IMR-90 (cell line): ENCODE measurements at regions not wholly inside any gene's neighbourhood (a gene's known extent, or its start where the extent isn't known, plus 50 kb on each side); places are given as distances from the start of the nearest gene placed in this dataset.

Experiments used
- ATAC-seq: fragments of 200-7000 bp; cut with Tn5 transposase; 2 replicates; pipeline ENCODE4 v1.9.1; 2020; ENCODE audit warnings: low read depth, mild to moderate bottlenecking, moderate library complexity
- BruUV-seq: library from RNA; stranded (reverse); fragments of 400-500 nt; replicated peaks from 2 replicates; lab custom pipeline; 2021; lab: Mats Ljungman, UMichigan
- CTCF ChIA-PET: fragments of 300-600 bp; formaldehyde crosslinking; extraction: SDS; loops from one replicate; lab custom pipeline; 2021; ENCODE audit warnings: antibody characterized with exemption; lab: Yijun Ruan, JAX
- POLR2A ChIA-PET: fragments of 300-600 bp; sonication (Branson Sonifier 250); formaldehyde crosslinking; loops from one replicate; lab custom pipeline; 2022; ENCODE audit warnings: antibody characterized with exemption; ENCODE audit not compliant: unreplicated experiment; lab: Charles Lee
- DNase-seq: peaks from one replicate; pipeline ENCODE4 v3.0.0; 2013
- H2AFZ ChIP-seq: replicated peaks from 2 replicates; pipeline ENCODE3; 2013; ENCODE audit warnings: low read length, mild to moderate bottlenecking; ENCODE audit not compliant: poor library complexity
- H2AK5ac ChIP-seq: 2 replicates; pipeline ENCODE4 v1.6.1; 2013; ENCODE audit warnings: low read depth, low read length, inconsistent platforms
- H2AK9ac ChIP-seq: replicated peaks from 2 replicates; pipeline ENCODE3; 2013; ENCODE audit warnings: mild to moderate bottlenecking, low read depth, low read length, moderate library complexity; ENCODE audit not compliant: poor library complexity
- H2BK120ac ChIP-seq: 2 replicates; pipeline ENCODE4 v1.6.1; 2013; ENCODE audit warnings: low read depth, low read length, inconsistent platforms
- H2BK15ac ChIP-seq: 3 replicates; pipeline ENCODE4 v1.6.1; 2013; ENCODE audit warnings: low read depth, low read length, inconsistent platforms
- H2BK20ac ChIP-seq: 2 replicates; pipeline ENCODE4 v1.6.1; 2013; ENCODE audit warnings: low read depth, mild to moderate bottlenecking, inconsistent platforms, low read length, moderate library complexity
- H2BK5ac ChIP-seq: 2 replicates; pipeline ENCODE4 v1.6.1; 2013; ENCODE audit warnings: mild to moderate bottlenecking, low read depth, low read length, inconsistent platforms; ENCODE audit not compliant: poor library complexity, severe bottlenecking
- H3K14ac ChIP-seq: replicated peaks from 2 replicates; pipeline ENCODE4 v1.6.1; 2013; ENCODE audit warnings: low read depth, low read length, inconsistent platforms
- H3K18ac ChIP-seq: 2 replicates; pipeline ENCODE4 v1.6.1; 2013; ENCODE audit warnings: low read depth, low read length, control low read depth
- H3K23ac ChIP-seq: 2 replicates; pipeline ENCODE4 v1.6.1; 2013; ENCODE audit warnings: low read depth, low read length, inconsistent platforms
- H3K27ac ChIP-seq: 2 replicates; pipeline ENCODE4 v1.5.1; 2013; ENCODE audit warnings: mild to moderate bottlenecking, control low read depth, low read length; ENCODE audit not compliant: insufficient read depth
- H3K27me3 ChIP-seq: 2 replicates; pipeline ENCODE4 v1.6.1; 2013; ENCODE audit warnings: low read length; ENCODE audit not compliant: control insufficient read depth, insufficient read depth
- H3K36me3 ChIP-seq: 2 replicates; pipeline ENCODE4 v1.6.1; 2013; ENCODE audit warnings: low read length, mixed read lengths; ENCODE audit not compliant: control insufficient read depth, insufficient read depth
- H3K4ac ChIP-seq: 2 replicates; pipeline ENCODE4 v1.6.1; 2013; ENCODE audit warnings: low read depth, low read length, inconsistent platforms
- H3K4me1 ChIP-seq: 2 replicates; pipeline ENCODE4 v1.6.1; 2013; ENCODE audit warnings: low read length, mixed read lengths; ENCODE audit not compliant: control insufficient read depth, insufficient read depth
- H3K4me2 ChIP-seq: 2 replicates; pipeline ENCODE4 v1.6.1; 2013; ENCODE audit warnings: low read depth, mild to moderate bottlenecking, control low read depth, low read length, moderate library complexity
- H3K4me3 ChIP-seq: 2 replicates; pipeline ENCODE4 v1.5.1; 2013; ENCODE audit warnings: low read depth, mild to moderate bottlenecking, control low read depth, low read length, moderate library complexity; ENCODE audit not compliant: insufficient read depth
- H3K56ac ChIP-seq: 2 replicates; pipeline ENCODE4 v1.6.1; 2013; ENCODE audit warnings: low read length, inconsistent platforms; ENCODE audit not compliant: insufficient read depth; ENCODE audit errors: extremely low read depth
- H3K79me1 ChIP-seq, 2 experiments: 2 replicates each; pipeline ENCODE4 v1.6.1; 2013; ENCODE audit warnings: low read length in 2 of 2, inconsistent platforms in 1 of 2, low read depth in 1 of 2
- H3K9ac ChIP-seq: 2 replicates; pipeline ENCODE4 v1.6.1; 2013; ENCODE audit warnings: low read depth, low read length, control low read depth
- H3K9me1 ChIP-seq: 2 replicates; pipeline ENCODE4 v1.6.1; 2013; ENCODE audit warnings: low read length, inconsistent platforms; ENCODE audit not compliant: insufficient read depth
- H3K9me3 ChIP-seq: 2 replicates; pipeline ENCODE4 v1.6.1; 2013; ENCODE audit warnings: low read length; ENCODE audit not compliant: control insufficient read depth, insufficient read depth
- H4K20me1 ChIP-seq: 2 replicates; pipeline ENCODE4 v1.6.1; 2013; ENCODE audit warnings: low read length, inconsistent platforms; ENCODE audit not compliant: insufficient read depth
- H4K5ac ChIP-seq: 2 replicates; pipeline ENCODE4 v1.6.1; 2013; ENCODE audit warnings: mild to moderate bottlenecking, low read depth, low read length, control low read depth
- H4K8ac ChIP-seq, 2 experiments: 2 replicates each; pipeline ENCODE4 v1.6.1; 2013; ENCODE audit warnings: low read depth in 2 of 2, low read length in 2 of 2, control low read depth in 1 of 2, inconsistent platforms in 1 of 2
- H4K91ac ChIP-seq: 2 replicates; pipeline ENCODE4 v1.6.1; 2013; ENCODE audit warnings: low read depth, low read length, inconsistent platforms; ENCODE audit not compliant: insufficient read depth
- BHLHE40 ChIP-seq: fragments of 150-350 bp; IDR thresholded peaks from 2 replicates; pipeline ENCODE4 v1.6.1; 2016; ENCODE audit warnings: mild to moderate bottlenecking, low read depth, low read length
- CEBPB ChIP-seq: IDR thresholded peaks from 2 replicates; pipeline ENCODE4 v1.6.1; 2012; ENCODE audit warnings: low read depth, low read length, improper control_type of control experiment
- CHD1 ChIP-seq: IDR thresholded peaks from 2 replicates; pipeline ENCODE4 v1.6.1; 2012; ENCODE audit warnings: low read depth, low read length, improper control_type of control experiment
- MXI1 ChIP-seq: IDR thresholded peaks from 2 replicates; pipeline ENCODE4 v1.6.1; 2012; ENCODE audit warnings: low read depth, mild to moderate bottlenecking, low read length, moderate library complexity, borderline replicate concordance
- POLR2A ChIP-seq: IDR thresholded peaks from 2 replicates; pipeline ENCODE4 v1.6.1; 2012; ENCODE audit warnings: mild to moderate bottlenecking, low read depth, low read length
- RAD21 ChIP-seq: IDR thresholded peaks from 2 replicates; pipeline ENCODE4 v1.6.1; 2012; ENCODE audit warnings: low read length, improper control_type of control experiment
- RCOR1 ChIP-seq: IDR thresholded peaks from 2 replicates; pipeline ENCODE4 v1.6.1; 2012; ENCODE audit warnings: mild to moderate bottlenecking, low read length, improper control_type of control experiment; ENCODE audit not compliant: insufficient replicate concordance
- USF2 ChIP-seq: fragments of 150-350 bp; IDR thresholded peaks from 2 replicates; pipeline ENCODE4 v1.6.1; 2017; ENCODE audit warnings: mild to moderate bottlenecking, antibody characterized with exemption, low read length, low read depth
- WGBS, 2 experiments: methylation state at CpG; one replicate each; pipeline versions ENCODE4 v1.1.5 to v1.1.7; 2013; ENCODE audit warnings: missing lambda C conversion rate in 2 of 2; ENCODE audit not compliant: insufficient read length in 1 of 2; ENCODE audit errors: extremely low coverage in 2 of 2; 5-methylcytosine and 5-hydroxymethylcytosine counted together
- dilution Hi-C: fragments of 300-500 bp; cut with HindIII; formaldehyde crosslinking; loops from one replicate; pipeline ENCODE4 v1.14.3; 2018; ENCODE audit warnings: low sequenced_read_pairs; ENCODE audit not compliant: unreplicated experiment
- in situ Hi-C: fragments of 300-500 bp; cut with MboI; formaldehyde crosslinking; loops from 3 replicates; pipeline ENCODE4 v1.14.3; 2019; ENCODE audit warnings: low sequenced_read_pairs, inconsistent platforms, mixed read lengths
- intact Hi-C: fragments of 100-400 bp; cut with micrococcal nuclease; formaldehyde crosslinking; loops from 2 replicates; pipeline ENCODE4 v1.10.0; 2022

- Histone ChIP-seq H3K4ac (no peak overlapping the region), H3K18ac (no peak overlapping the region), H3K56ac (no peak overlapping the region), H3K4me1 (no peaks in the 10 kb centered on the region), H3K9me3 (no peaks in the 10 kb centered on the region; the same call in 1 of the 2 replicates), H2AK9ac (no peak overlapping the region), H2AFZ (no peak overlapping the region), H4K20me1 (no peaks in the 10 kb centered on the region), H2BK20ac (no peak overlapping the region), H4K91ac (no peak overlapping the region), H2BK5ac (no peak overlapping the region), H3K79me1 (no peaks in the 10 kb centered on the region), H3K36me3 (no peaks in the 10 kb centered on the region), H3K4me3 (no peak overlapping the region), H4K8ac (no peak overlapping the region), H3K27ac (no peak overlapping the region), H3K27me3 (no peaks in the 10 kb centered on the region), H2BK15ac (no peak overlapping the region), H3K9me1 (no peaks in the 10 kb centered on the region), H3K14ac (no peak overlapping the region), H3K4me2 (no peak overlapping the region), H4K5ac (no peak overlapping the region), H3K9ac (no peak overlapping the region), H2BK120ac (no peak overlapping the region), H3K23ac (no peak overlapping the region), H2AK5ac (no peak overlapping the region)
- POLR2A ChIA-PET, result no interaction called here
- 33% methylated on average over 1 of the region's 3 CpGs; no CpG with 5 or more reads in 1 of the 2 experiments for WGBS, 2 experiments
- CTCF ChIA-PET, result no interaction called here
- dilution Hi-C loops (no loop called here), in situ Hi-C loops (no loop called here), intact Hi-C loops (no loop called here)
- no TSS peak for BruUV-seq
- TF ChIP-seq RAD21 (no peak), CEBPB (no peak), CHD1 (no peak), USF2 (no peak), BHLHE40 (no peak), MXI1 (no peak), POLR2A (no peak), RCOR1 (no peak)
- ATAC-seq (no peak), DNase-seq (no peak)
Measured at GRCh38 chr13:52938065-52938464, 89.6 kb upstream of the PCDH8 start.
